Left lung (tissue), 4 donors: ENCODE measurements at regions not wholly inside any gene's neighbourhood (a gene's known extent, or its start where the extent isn't known, plus 50 kb on each side); places are given as distances from the start of the nearest gene placed in this dataset.
A peak's percentile ranks its signal among the peaks of the same experiment; 100 is the strongest.
"Not testable (repeated sequence)": the region's sequence is repeated elsewhere in the genome, so short reads cannot be mapped to it uniquely, and the experiment has no call there.

Experiments
- ATAC-seq: fragments of 200-7000 bp; cut with Tn5 transposase; one replicate; pipeline ENCODE4 v1.9.1; 2020; ENCODE audit warnings: moderate library complexity
- DNase-seq, 4 donors: peaks; one replicate each; pipeline ENCODE4 v3.0.0-alpha.2; 2013 to 2020
- H3K27ac ChIP-seq, 2 donors: fragments of 200-600 bp; sonication (generic) in 1 of 2; one replicate each; pipeline versions ENCODE4 v1.5.0 to v1.8.0; 2020 to 2021
- H3K27me3 ChIP-seq, 2 donors: fragments of 200-600 bp; sonication (generic) in 1 of 2; one replicate each; pipeline versions ENCODE4 v1.5.0 to v1.8.0; 2020 to 2021
- H3K36me3 ChIP-seq, 2 donors: fragments of 200-600 bp; sonication (generic) in 1 of 2; one replicate each; pipeline versions ENCODE4 v1.5.0 to v1.8.0; 2020 to 2021
- H3K4me1 ChIP-seq, 2 donors: fragments of 200-600 bp; one replicate each; pipeline ENCODE4 v1.8.0; 2021
- H3K4me3 ChIP-seq, 2 donors: fragments of 200-600 bp; sonication (generic) in 1 of 2; one replicate each; pipeline versions ENCODE4 v1.5.0 to v1.8.0; 2020 to 2021; ENCODE audit warnings: mild to moderate bottlenecking in 1 of 2
- H3K9me3 ChIP-seq, 2 donors: fragments of 200-600 bp; sonication (generic) in 1 of 2; one replicate each; pipeline versions ENCODE4 v1.5.0 to v1.8.0; 2020 to 2021
- CTCF ChIP-seq, 2 donors: fragments of 200-600 bp; sonication (generic) in 1 of 2; IDR thresholded peaks; one replicate each; pipeline versions ENCODE4 v1.5.0 to v1.8.0; 2021; ENCODE audit warnings: antibody characterized with exemption in 2 of 2
- intact Hi-C, 2 donors: fragments of 100-400 bp; cut with DNase I; formaldehyde crosslinking; loops; one replicate each; pipeline versions ENCODE4 v1.11.2 to v1.14.2; 2022
- donor health status: DM: no; HTN: yes; CAD: no.
- donor health status: DM: no; HTN: no; CAD: no.

- Histone ChIP-seq H3K4me1 (no peaks in the 10 kb centered on the region), H3K36me3 (no peaks in the 10 kb centered on the region), H3K4me3 (no peak overlapping the region), H3K27me3 (no peaks in the 10 kb centered on the region), H3K9me3 (no peaks in the 10 kb centered on the region), H3K27ac (no peak overlapping the region)
- TF ChIP-seq CTCF (IDR thresholded peaks at IDR 0.05): no peak
- intact Hi-C loops: no loop called here
- no peak for ATAC-seq
- DNase-seq: no peak
Observed at GRCh38 chr18:1078301-1078700, 173.6 kb downstream of the ADCYAP1 start.

GRCh38 chr18:1083675-1084074 is 179.0 kb downstream of the ADCYAP1 start:
- H3K4me1 ChIP-seq, H3K36me3 ChIP-seq, DNase-seq, ATAC-seq, H3K4me3 ChIP-seq, H3K27me3 ChIP-seq, H3K27ac ChIP-seq, intact Hi-C loops: not testable (repeated sequence)
- H3K9me3 ChIP-seq: peaks cover 0 to 14% of the 10 kb centered on the region in 2 donors

- Histone ChIP-seq H3K4me3 (no peak overlapping the region), H3K4me1 (no peaks in the 10 kb centered on the region), H3K27me3 (no peaks in the 10 kb centered on the region), H3K27ac (no peak overlapping the region), H3K9me3 (peaks cover 0 to 14% of the 10 kb centered on the region in 2 donors), H3K36me3 (no peaks in the 10 kb centered on the region)
- no peak for TF ChIP-seq CTCF (IDR thresholded peaks at IDR 0.05)
- intact Hi-C loops: no loop called here
- no peak for ATAC-seq
- no peak for DNase-seq
Observed at GRCh38 chr18:1090758-1091157, 186.1 kb downstream of the ADCYAP1 start.

- ATAC-seq (no peak), DNase-seq (peak in 1 of 4 donors; percentile 7)
- H3K27ac ChIP-seq: no peak overlapping the region
- no peak overlapping the region for H3K4me3 ChIP-seq
- no peak for TF ChIP-seq CTCF (IDR thresholded peaks at IDR 0.05)
- H3K4me1 ChIP-seq: no peaks in the 10 kb centered on the region
- H3K27me3 ChIP-seq: no peaks in the 10 kb centered on the region
- no peaks in the 10 kb centered on the region for H3K36me3 ChIP-seq
- intact Hi-C loops: no loop called here
- peaks cover 0 to 6% of the 10 kb centered on the region in 2 donors for H3K9me3 ChIP-seq
Observed at GRCh38 chr18:1092228-1092627, 187.6 kb downstream of the ADCYAP1 start.

GRCh38 chr18:1094409-1094808 is 189.7 kb downstream of the ADCYAP1 start:
- Histone ChIP-seq H3K36me3 (no peaks in the 10 kb centered on the region), H3K9me3 (peaks cover 0 to 5% of the 10 kb centered on the region in 2 donors), H3K4me1 (no peaks in the 10 kb centered on the region), H3K27ac (no peak overlapping the region), H3K27me3 (no peaks in the 10 kb centered on the region), H3K4me3 (no peak overlapping the region)
- DNase-seq (no peak), ATAC-seq (no peak)
- intact Hi-C loops: no loop called here
- no peak for TF ChIP-seq CTCF (IDR thresholded peaks at IDR 0.05)

- intact Hi-C loops, H3K27ac ChIP-seq, H3K36me3 ChIP-seq, H3K4me1 ChIP-seq, ATAC-seq, H3K27me3 ChIP-seq, H3K4me3 ChIP-seq: not testable (repeated sequence)
- DNase-seq: peak in 1 of 4 donors; percentile 72
- peaks cover 0 to 11% of the 10 kb centered on the region in 2 donors for H3K9me3 ChIP-seq
Observed at GRCh38 chr18:1097991-1098735, 193.5 kb downstream of the ADCYAP1 start.
